SK-N-SH (cell line): ENCODE measurements at regions not wholly inside any gene's neighbourhood (a gene's known extent, or its start where the extent isn't known, plus 50 kb on each side); places are given as distances from the start of the nearest gene placed in this dataset.

ENCODE experiments used
- CTCF ChIA-PET: fragments of 300-600, 350-600 bp; formaldehyde crosslinking; extraction: SDS; loops from one replicate; lab custom pipeline; 2021; lab: Yijun Ruan, JAX
- POLR2A ChIA-PET: fragments of 350-600 bp; sonication (Branson Sonifier 250); formaldehyde crosslinking; extraction: SDS; loops from one replicate; lab custom pipeline; 2020; ENCODE audit warnings: antibody characterized with exemption, inconsistent platforms; lab: Yijun Ruan, JAX
- DNase-seq: peaks from one replicate; pipeline ENCODE4 v3.0.0; 2012
- H2AFZ ChIP-seq: fragments of 200-600 bp; sonication (generic); 2 replicates; pipeline ENCODE4 v1.8.1; 2016; ENCODE audit warnings: antibody characterized with exemption, mild to moderate bottlenecking, low read depth
- H3F3A ChIP-seq: fragments of 200-600 bp; sonication (generic); replicated peaks from 2 replicates; pipeline ENCODE3; 2016; ENCODE audit warnings: antibody characterized with exemption, mild to moderate bottlenecking; ENCODE audit not compliant: insufficient read depth
- H3K27ac ChIP-seq, 2 experiments: fragments of 200-500 bp in 1 of 2; fragments of 200-600 bp in 1 of 2; sonication (Bioruptor generic) in 1 of 2; sonication (generic), shearing (Covaris generic) in 1 of 2; 2 replicates each; pipeline versions ENCODE4 v1.5.1 to v1.6.1; 2014 to 2016; ENCODE audit warnings: low read depth in 2 of 2, inconsistent platforms in 1 of 2, low read length in 1 of 2, mild to moderate bottlenecking in 1 of 2, mixed read lengths in 1 of 2
- H3K27me3 ChIP-seq: fragments of 200-600 bp; sonication (generic), shearing (Covaris generic); 2 replicates; pipeline ENCODE4 v1.6.1; 2016; ENCODE audit warnings: mixed run types; ENCODE audit not compliant: insufficient read depth
- H3K36me3 ChIP-seq, 2 experiments: fragments of 200-500 bp in 1 of 2; fragments of 200-600 bp in 1 of 2; sonication (Bioruptor generic) in 1 of 2; sonication (generic) in 1 of 2; replicated peaks in 1 of 2; 2 replicates each; pipeline versions ENCODE3 to v1.5.1; 2014 to 2016; ENCODE audit warnings: low read length in 1 of 2, mild to moderate bottlenecking in 1 of 2; ENCODE audit not compliant: insufficient read depth in 2 of 2, control insufficient read depth in 1 of 2
- H3K4me1 ChIP-seq, 2 experiments: fragments of 200-500 bp in 1 of 2; fragments of 200-600 bp in 1 of 2; sonication (Bioruptor generic) in 1 of 2; sonication (generic), shearing (Covaris generic) in 1 of 2; 2 replicates each; pipeline versions ENCODE4 v1.5.1 to v1.6.1; 2014 to 2016; ENCODE audit warnings: low read depth in 1 of 2, low read length in 1 of 2, mixed run types in 1 of 2; ENCODE audit not compliant: insufficient read depth in 2 of 2, control insufficient read depth in 1 of 2
- H3K4me2 ChIP-seq: fragments of 200-600 bp; sonication (generic), shearing (Covaris generic); 2 replicates; pipeline ENCODE4 v1.6.1; 2017; ENCODE audit warnings: mixed run types
- H3K4me3 ChIP-seq, 2 experiments: fragments of 200-500 bp in 1 of 2; fragments of 200-600 bp in 1 of 2; sonication (Bioruptor generic) in 1 of 2; sonication (generic), shearing (Covaris generic) in 1 of 2; 2 replicates each; pipeline versions ENCODE4 v1.5.1 to v1.8.1; 2014 to 2016; ENCODE audit warnings: low read depth in 2 of 2, inconsistent platforms in 1 of 2, low read length in 1 of 2, mild to moderate bottlenecking in 1 of 2, mixed read lengths in 1 of 2, moderate library complexity in 1 of 2
- H3K79me2 ChIP-seq: fragments of 200-600 bp; sonication (generic); 2 replicates; pipeline ENCODE4 v1.8.1; 2017; ENCODE audit warnings: mild to moderate bottlenecking; ENCODE audit not compliant: insufficient read depth
- H3K9ac ChIP-seq: fragments of 200-600 bp; sonication (generic); 2 replicates; pipeline ENCODE4 v1.6.1; 2017; ENCODE audit warnings: mixed run types
- H3K9me2 ChIP-seq: fragments of 200-600 bp; sonication (generic); 2 replicates; pipeline ENCODE4 v1.6.1; 2017; ENCODE audit warnings: mixed run types
- H3K9me3 ChIP-seq: fragments of 200-600 bp; sonication (generic); 2 replicates; pipeline ENCODE4 v1.6.1; 2017; ENCODE audit warnings: mixed run types, mild to moderate bottlenecking, moderate library complexity
- H4K20me1 ChIP-seq: fragments of 200-600 bp; sonication (generic); 2 replicates; pipeline ENCODE4 v1.6.1; 2017; ENCODE audit warnings: mild to moderate bottlenecking, mixed run types; ENCODE audit not compliant: insufficient read depth
- CHD2 ChIP-seq: fragments of 150-350 bp; IDR thresholded peaks from 2 replicates; pipeline ENCODE4 v1.6.1; 2018; ENCODE audit warnings: low read length; ENCODE audit not compliant: partially characterized antibody
- ELF1 ChIP-seq: IDR thresholded peaks from 2 replicates; pipeline ENCODE4 v1.4.0; 2012
- EZH2phosphoT487 ChIP-seq: fragments of 200-600 bp; sonication (generic); IDR thresholded peaks from 2 replicates; pipeline ENCODE4 v1.6.1; 2017; ENCODE audit warnings: low read depth, mixed run types, mild to moderate bottlenecking, antibody characterized with exemption, moderate library complexity, borderline replicate concordance
- FOSL2 ChIP-seq: IDR thresholded peaks from 2 replicates; pipeline ENCODE4 v1.4.0; 2012; ENCODE audit warnings: low read depth, mild to moderate bottlenecking, moderate library complexity, borderline replicate concordance
- FOXJ3 ChIP-seq: sonication (generic); formaldehyde crosslinking; IDR thresholded peaks from 2 replicates; pipeline ENCODE4 v1.5.1; 2020; ENCODE audit warnings: mild to moderate bottlenecking, missing genetic modification reagents
- GABPA ChIP-seq: IDR thresholded peaks from 2 replicates; pipeline ENCODE4 v1.4.0; 2012; ENCODE audit warnings: low read depth, mild to moderate bottlenecking
- GATA2 ChIP-seq: sonication (generic); formaldehyde crosslinking; IDR thresholded peaks from 2 replicates; pipeline ENCODE4 v1.5.0; 2020; ENCODE audit warnings: mild to moderate bottlenecking, missing genetic modification reagents
- MEF2A ChIP-seq: IDR thresholded peaks from 2 replicates; pipeline ENCODE4 v1.4.0; 2012; ENCODE audit warnings: low read depth, borderline replicate concordance
- NFIC ChIP-seq: IDR thresholded peaks from 2 replicates; pipeline ENCODE4 v1.4.0; 2012; ENCODE audit warnings: borderline replicate concordance
- RAD21 ChIP-seq: IDR thresholded peaks from 2 replicates; pipeline ENCODE4 v1.6.1; 2012; ENCODE audit warnings: mild to moderate bottlenecking, low read length
- RCOR1 ChIP-seq: fragments of 150-350 bp; IDR thresholded peaks from 2 replicates; pipeline ENCODE4 v1.6.1; 2017; ENCODE audit warnings: antibody characterized with exemption, low read length
- RFX5 ChIP-seq: IDR thresholded peaks from 2 replicates; pipeline ENCODE4 v1.6.1; 2012; ENCODE audit warnings: mild to moderate bottlenecking, improper control_type of control experiment, low read length
- SMC3 ChIP-seq: IDR thresholded peaks from 2 replicates; pipeline ENCODE4 v1.6.1; 2012; ENCODE audit warnings: low read depth, low read length, improper control_type of control experiment
- TCF12 ChIP-seq: IDR thresholded peaks from 2 replicates; pipeline ENCODE4 v1.4.0; 2012
- TEAD4 ChIP-seq: IDR thresholded peaks from 2 replicates; pipeline ENCODE4 v1.4.0; 2012; ENCODE audit warnings: mild to moderate bottlenecking, borderline replicate concordance; ENCODE audit not compliant: insufficient read depth
- YY1 ChIP-seq: IDR thresholded peaks from 2 replicates; pipeline ENCODE4 v1.4.0; 2012; ENCODE audit warnings: low read depth, mild to moderate bottlenecking
- WGBS: methylation state at CpG from one replicate; pipeline ENCODE4 v1.1.6; 2017; ENCODE audit warnings: low lambda C conversion rate; 5-methylcytosine and 5-hydroxymethylcytosine counted together
- TF ChIP-seq, protein P1 (sequence below): IDR thresholded peaks from 2 replicates; pipeline ENCODE4 v1.4.0; 2012; ENCODE audit warnings: low read depth
- TF ChIP-seq, protein P2 (sequence below): IDR thresholded peaks from 2 replicates; pipeline ENCODE4 v1.4.0; 2012; ENCODE audit warnings: low read depth, borderline replicate concordance
- TF ChIP-seq, protein P3 (sequence below): IDR thresholded peaks from 2 replicates; pipeline ENCODE4 v1.4.0; 2012; ENCODE audit warnings: low read depth, borderline replicate concordance
- TF ChIP-seq, protein P4 (sequence below): fragments of 150-350 bp; IDR thresholded peaks from 2 replicates; pipeline ENCODE4 v1.6.1; 2016; ENCODE audit warnings: mild to moderate bottlenecking, low read depth, low read length

DNA sequence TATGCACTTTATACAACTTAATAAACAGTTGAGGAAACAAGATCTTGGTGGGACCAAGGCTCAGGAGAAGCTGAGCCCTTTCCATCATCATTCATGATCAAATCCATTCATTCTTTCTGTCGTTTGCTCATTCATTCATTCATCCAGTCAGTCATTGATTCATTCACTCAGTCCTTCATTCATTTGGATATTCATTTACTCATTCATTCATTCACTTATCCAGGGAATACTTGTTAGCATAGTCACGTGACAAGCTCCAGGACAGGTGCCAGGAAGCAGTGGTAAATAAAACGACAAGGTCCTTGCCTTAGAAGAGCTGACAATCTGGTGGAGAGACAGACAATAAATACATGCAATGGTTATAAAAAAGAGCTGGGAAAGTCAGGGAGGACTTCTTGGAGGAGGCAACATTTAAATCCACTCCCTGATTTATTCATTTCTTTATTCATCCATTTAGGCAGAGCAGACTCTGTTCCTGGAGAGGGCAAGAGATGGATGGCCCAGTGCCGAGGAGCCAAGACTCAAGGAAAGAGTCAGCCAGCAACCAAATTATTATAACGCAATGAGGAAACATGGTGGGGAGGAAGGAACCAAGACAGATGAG is 74.1 kb upstream of the CASZ1 start:
- ChIA-PET CTCF (interaction anchor here (0.7 to 4.3 kb wide), 7 partner anchors 8 to 440 kb away, joined by 3 to 17 read pairs (median 7); partner anchors contain the start of gene CENPS), POLR2A (no interaction called here)
- no peaks in the 10 kb centered on the region for H3K36me3 ChIP-seq
- H3K4me2 ChIP-seq, result no peak overlapping the region
- DNase-seq, result no peak
- no peaks in the 10 kb centered on the region for H3K27me3 ChIP-seq
- WGBS, result 73% methylated on average over 5 of the region's 5 CpGs
- no peaks in the 10 kb centered on the region for H3K9me3 ChIP-seq
- H3K4me1 ChIP-seq, result peaks cover 0 to 17% of the 10 kb centered on the region in 2 experiments; a peak in 2 of 4 replicates
- no peaks in the 10 kb centered on the region for H3F3A ChIP-seq
- H3K9me2 ChIP-seq, result no peaks in the 10 kb centered on the region
- no peak overlapping the region for H2AFZ ChIP-seq
- no peaks in the 10 kb centered on the region for H4K20me1 ChIP-seq
- no peak for TF ChIP-seq CHD2
- no peak for TF ChIP-seq NFIC
- TF ChIP-seq SMC3, result no peak
- TF ChIP-seq, protein P1, sequence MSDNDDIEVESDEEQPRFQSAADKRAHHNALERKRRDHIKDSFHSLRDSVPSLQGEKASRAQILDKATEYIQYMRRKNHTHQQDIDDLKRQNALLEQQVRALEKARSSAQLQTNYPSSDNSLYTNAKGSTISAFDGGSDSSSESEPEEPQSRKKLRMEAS, result no peak
- no peak for TF ChIP-seq GABPA
- TF ChIP-seq GATA2 (CRISPR knock-in tag), result no peak
- no peak for TF ChIP-seq RFX5
- no peak for TF ChIP-seq TEAD4
- TF ChIP-seq, all 33 proteins: peak for 0
- Histone ChIP-seq H3K79me2 (no peaks in the 10 kb centered on the region), H3K27ac (no peak overlapping the region), H3K9ac (no peak overlapping the region), H3K4me3 (no peak overlapping the region)

DNA sequence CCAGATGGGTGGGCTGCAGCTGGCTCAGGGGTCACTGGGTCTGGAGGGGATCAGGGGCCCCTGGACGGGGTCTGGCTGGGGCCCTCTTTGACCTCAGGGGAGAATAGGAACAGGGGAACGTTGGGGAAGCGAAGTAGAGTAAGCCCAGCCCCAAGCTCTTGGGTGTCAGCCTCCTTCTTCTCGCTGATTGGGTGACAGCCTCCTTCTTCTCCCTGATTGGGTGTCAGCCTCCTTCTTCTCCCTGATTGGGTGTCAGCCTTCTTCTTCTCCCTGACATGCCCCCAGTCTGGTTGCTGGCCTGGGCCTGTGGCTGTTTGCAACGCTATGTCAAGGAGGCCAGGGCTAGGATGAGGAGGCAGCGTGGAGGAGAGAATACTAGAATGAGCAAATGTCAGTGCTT is 76.7 kb upstream of the CASZ1 start:
- ChIA-PET CTCF (interaction anchor here (1.0 to 4.3 kb wide), 4 partner anchors 28 to 380 kb away, joined by 3 to 17 read pairs (median 3); no protein-coding TSS in a partner anchor), POLR2A (no interaction called here)
- no peak overlapping the region for H3K4me2 ChIP-seq
- no peak overlapping the region for H2AFZ ChIP-seq
- H3K4me3 ChIP-seq, result no peak overlapping the region
- H3F3A ChIP-seq, result no peaks in the 10 kb centered on the region
- H3K27me3 ChIP-seq, result no peaks in the 10 kb centered on the region
- no peaks in the 10 kb centered on the region for H3K9me2 ChIP-seq
- WGBS, result 76% methylated on average over 6 of the region's 6 CpGs
- H4K20me1 ChIP-seq, result no peaks in the 10 kb centered on the region
- no peak overlapping the region for H3K27ac ChIP-seq
- DNase-seq, result no peak
- TF ChIP-seq, protein P2, sequence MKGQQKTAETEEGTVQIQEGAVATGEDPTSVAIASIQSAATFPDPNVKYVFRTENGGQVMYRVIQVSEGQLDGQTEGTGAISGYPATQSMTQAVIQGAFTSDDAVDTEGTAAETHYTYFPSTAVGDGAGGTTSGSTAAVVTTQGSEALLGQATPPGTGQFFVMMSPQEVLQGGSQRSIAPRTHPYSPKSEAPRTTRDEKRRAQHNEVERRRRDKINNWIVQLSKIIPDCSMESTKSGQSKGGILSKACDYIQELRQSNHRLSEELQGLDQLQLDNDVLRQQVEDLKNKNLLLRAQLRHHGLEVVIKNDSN, result no peak
- no peak for TF ChIP-seq RCOR1
- TF ChIP-seq RAD21, result no peak
- no peak for TF ChIP-seq MEF2A
- TF ChIP-seq FOSL2, result no peak
- no peak for TF ChIP-seq TCF12
- TF ChIP-seq SMC3, result no peak
- TF ChIP-seq ELF1, result no peak
- TF ChIP-seq TEAD4, result no peak
- TF ChIP-seq, protein P1, result no peak
- TF ChIP-seq, protein P3, sequence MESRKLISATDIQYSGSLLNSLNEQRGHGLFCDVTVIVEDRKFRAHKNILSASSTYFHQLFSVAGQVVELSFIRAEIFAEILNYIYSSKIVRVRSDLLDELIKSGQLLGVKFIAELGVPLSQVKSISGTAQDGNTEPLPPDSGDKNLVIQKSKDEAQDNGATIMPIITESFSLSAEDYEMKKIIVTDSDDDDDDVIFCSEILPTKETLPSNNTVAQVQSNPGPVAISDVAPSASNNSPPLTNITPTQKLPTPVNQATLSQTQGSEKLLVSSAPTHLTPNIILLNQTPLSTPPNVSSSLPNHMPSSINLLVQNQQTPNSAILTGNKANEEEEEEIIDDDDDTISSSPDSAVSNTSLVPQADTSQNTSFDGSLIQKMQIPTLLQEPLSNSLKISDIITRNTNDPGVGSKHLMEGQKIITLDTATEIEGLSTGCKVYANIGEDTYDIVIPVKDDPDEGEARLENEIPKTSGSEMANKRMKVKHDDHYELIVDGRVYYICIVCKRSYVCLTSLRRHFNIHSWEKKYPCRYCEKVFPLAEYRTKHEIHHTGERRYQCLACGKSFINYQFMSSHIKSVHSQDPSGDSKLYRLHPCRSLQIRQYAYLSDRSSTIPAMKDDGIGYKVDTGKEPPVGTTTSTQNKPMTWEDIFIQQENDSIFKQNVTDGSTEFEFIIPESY, result no peak
- no peak for TF ChIP-seq YY1
- no peak for TF ChIP-seq CHD2
- TF ChIP-seq EZH2phosphoT487, result no peak
- TF ChIP-seq, protein P4, sequence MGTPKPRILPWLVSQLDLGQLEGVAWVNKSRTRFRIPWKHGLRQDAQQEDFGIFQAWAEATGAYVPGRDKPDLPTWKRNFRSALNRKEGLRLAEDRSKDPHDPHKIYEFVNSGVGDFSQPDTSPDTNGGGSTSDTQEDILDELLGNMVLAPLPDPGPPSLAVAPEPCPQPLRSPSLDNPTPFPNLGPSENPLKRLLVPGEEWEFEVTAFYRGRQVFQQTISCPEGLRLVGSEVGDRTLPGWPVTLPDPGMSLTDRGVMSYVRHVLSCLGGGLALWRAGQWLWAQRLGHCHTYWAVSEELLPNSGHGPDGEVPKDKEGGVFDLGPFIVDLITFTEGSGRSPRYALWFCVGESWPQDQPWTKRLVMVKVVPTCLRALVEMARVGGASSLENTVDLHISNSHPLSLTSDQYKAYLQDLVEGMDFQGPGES, result no peak
- no peak for TF ChIP-seq FOXJ3 (CRISPR knock-in tag)
- H3K79me2 ChIP-seq, result no peaks in the 10 kb centered on the region
- no peak overlapping the region for H3K9ac ChIP-seq
- no peaks in the 10 kb centered on the region for H3K36me3 ChIP-seq
- H3K9me3 ChIP-seq, result no peaks in the 10 kb centered on the region
- H3K4me1 ChIP-seq, result peaks cover 0 to 2% of the 10 kb centered on the region in 2 experiments; a peak in 1 of 4 replicates
